ENCODE measurements at regions not wholly inside any gene's neighbourhood (a gene's known extent, or its start where the extent isn't known, plus 50 kb on each side); places are given as distances from the start of the nearest gene placed in this dataset.

GRCh38 chr13:34044041-34044440 is 226.1 kb downstream of the RFC3 start:
- DNase-seq (ENCODE audit: insufficient read length, low spot score, missing footprints) = no peak
- peaks cover 8% of the 10 kb centered on the region for H3K4me1 ChIP-seq (ENCODE audit: insufficient read depth, low read length)
- H3K9me3 ChIP-seq (ENCODE audit: low read depth, low read length) = no peaks in the 10 kb centered on the region
- no peak overlapping the region for H3K4me3 ChIP-seq (ENCODE audit: insufficient read depth, low read length)
- no peak overlapping the region for H2AFZ ChIP-seq (ENCODE audit: low read length)
- H3K27ac ChIP-seq (ENCODE audit: low read depth, low read length) = no peak overlapping the region
- no peak overlapping the region for H3K4me2 ChIP-seq (ENCODE audit: insufficient read depth, low read length)
- no peaks in the 10 kb centered on the region for H3K79me2 ChIP-seq (ENCODE audit: insufficient read depth, low read length)
- no peaks in the 10 kb centered on the region for H4K20me1 ChIP-seq (ENCODE audit: insufficient read depth, low read length)
- no peaks in the 10 kb centered on the region for H3K27me3 ChIP-seq (ENCODE audit: insufficient read depth, low read length)
- H3K36me3 ChIP-seq (ENCODE audit: insufficient read depth, low read length) = no peaks in the 10 kb centered on the region
- no peak for TF ChIP-seq CTCF (IDR thresholded peaks at IDR 0.05; ENCODE audit: extremely low read depth, low read depth, low read length)

GRCh38 chr13:34044660-34045080 is 226.7 kb downstream of the RFC3 start:
- Histone ChIP-seq H3K36me3 (ENCODE audit: insufficient read depth, low read length) (no peaks in the 10 kb centered on the region), H3K9me3 (ENCODE audit: low read depth, low read length) (no peaks in the 10 kb centered on the region), H3K27me3 (ENCODE audit: insufficient read depth, low read length) (no peaks in the 10 kb centered on the region), H3K79me2 (ENCODE audit: insufficient read depth, low read length) (no peaks in the 10 kb centered on the region), H3K4me2 (ENCODE audit: insufficient read depth, low read length) (no peak overlapping the region), H3K27ac (ENCODE audit: low read depth, low read length) (no peak overlapping the region), H4K20me1 (ENCODE audit: insufficient read depth, low read length) (no peaks in the 10 kb centered on the region), H3K4me1 (ENCODE audit: insufficient read depth, low read length) (peaks cover 8% of the 10 kb centered on the region), H3K4me3 (ENCODE audit: insufficient read depth, low read length) (no peak overlapping the region), H2AFZ (ENCODE audit: low read length) (no peak overlapping the region)
- DNase-seq (ENCODE audit: insufficient read length, low spot score, missing footprints) = peak; percentile 37
- no peak for TF ChIP-seq CTCF (IDR thresholded peaks at IDR 0.05; ENCODE audit: extremely low read depth, low read depth, low read length)

- DNase-seq (ENCODE audit: insufficient read length, low spot score, missing footprints) = no peak
Observed at GRCh38 chr13:34046457-34046856, 228.5 kb downstream of the RFC3 start.

GRCh38 chr13:34048652-34049051 is 230.7 kb downstream of the RFC3 start:
- no peak for TF ChIP-seq CTCF (IDR thresholded peaks at IDR 0.05; ENCODE audit: extremely low read depth, low read depth, low read length)
- no peak overlapping the region for H3K4me2 ChIP-seq (ENCODE audit: insufficient read depth, low read length)
- no peak for DNase-seq (ENCODE audit: insufficient read length, low spot score, missing footprints)

More at GRCh38 chr13:34046457-34046856, 228.5 kb downstream of the RFC3 start:
- H3K4me2 ChIP-seq (ENCODE audit: insufficient read depth, low read length) = no peak overlapping the region
- H3K79me2 ChIP-seq (ENCODE audit: insufficient read depth, low read length) = no peaks in the 10 kb centered on the region
- H4K20me1 ChIP-seq (ENCODE audit: insufficient read depth, low read length) = no peaks in the 10 kb centered on the region
- H3K27me3 ChIP-seq (ENCODE audit: insufficient read depth, low read length) = no peaks in the 10 kb centered on the region
- no peak overlapping the region for H3K27ac ChIP-seq (ENCODE audit: low read depth, low read length)
- H3K9me3 ChIP-seq (ENCODE audit: low read depth, low read length) = no peaks in the 10 kb centered on the region
- TF ChIP-seq CTCF (IDR thresholded peaks at IDR 0.05; ENCODE audit: extremely low read depth, low read depth, low read length) = no peak
- no peaks in the 10 kb centered on the region for H3K36me3 ChIP-seq (ENCODE audit: insufficient read depth, low read length)
- H3K4me3 ChIP-seq (ENCODE audit: insufficient read depth, low read length) = no peak overlapping the region
- no peak overlapping the region for H2AFZ ChIP-seq (ENCODE audit: low read length)
- peaks cover 8% of the 10 kb centered on the region for H3K4me1 ChIP-seq (ENCODE audit: insufficient read depth, low read length)

More at GRCh38 chr13:34048652-34049051, 230.7 kb downstream of the RFC3 start:
- H3K27me3 ChIP-seq (ENCODE audit: insufficient read depth, low read length) = no peaks in the 10 kb centered on the region
- no peak overlapping the region for H3K27ac ChIP-seq (ENCODE audit: low read depth, low read length)
- H3K4me3 ChIP-seq (ENCODE audit: insufficient read depth, low read length) = no peak overlapping the region
- H4K20me1 ChIP-seq (ENCODE audit: insufficient read depth, low read length) = no peaks in the 10 kb centered on the region
- no peaks in the 10 kb centered on the region for H3K79me2 ChIP-seq (ENCODE audit: insufficient read depth, low read length)
- no peaks in the 10 kb centered on the region for H3K9me3 ChIP-seq (ENCODE audit: low read depth, low read length)
- no peaks in the 10 kb centered on the region for H3K36me3 ChIP-seq (ENCODE audit: insufficient read depth, low read length)
- no peak overlapping the region for H2AFZ ChIP-seq (ENCODE audit: low read length)
- H3K4me1 ChIP-seq (ENCODE audit: insufficient read depth, low read length) = peaks cover 8% of the 10 kb centered on the region
